HCT116 (cell line): ENCODE measurements at regions not wholly inside any gene's neighbourhood (a gene's known extent, or its start where the extent isn't known, plus 50 kb on each side); places are given as distances from the start of the nearest gene placed in this dataset.

Experiments
- ATAC-seq: fragments of 200-7000 bp; cut with Tn5 transposase; 2 replicates; pipeline ENCODE4 v1.9.1; 2020; ENCODE audit warnings: mild to moderate bottlenecking, moderate library complexity
- BruUV-seq: library from RNA; stranded (reverse); fragments of 400-500 nt; replicated peaks from 2 replicates; lab custom pipeline; 2021; lab: Mats Ljungman, UMichigan
- CTCF ChIA-PET: fragments of 300-600 bp; sonication (Branson Sonifier 250); formaldehyde crosslinking; loops from one replicate; lab custom pipeline; 2021; ENCODE audit warnings: antibody characterized with exemption; lab: Charles Lee
- POLR2A ChIA-PET: fragments of 300-600, 350-600 bp; sonication (Branson Sonifier 250); formaldehyde crosslinking; loops from one replicate; lab custom pipeline; 2021; ENCODE audit warnings: antibody characterized with exemption; lab: Charles Lee
- RAD21 ChIA-PET, 2 experiments: fragments of 300-600 bp; sonication (Branson Sonifier 250); formaldehyde crosslinking; loops; one replicate each; lab custom pipeline; 2023; ENCODE audit warnings: low total read pairs in 2 of 2; ENCODE audit not compliant: uncharacterized antibody in 2 of 2, unreplicated experiment in 2 of 2, low non-redundant PET in 1 of 2; lab: Charles Lee
- DNase-seq: peaks from one replicate; pipeline ENCODE4 v3.0.0-alpha.2; 2010; ENCODE audit warnings: low read depth, low spot score
- H2AFZ ChIP-seq: fragments of 200-600 bp; shearing (Covaris generic), sonication (generic); 2 replicates; pipeline ENCODE4 v1.6.1; 2017; ENCODE audit warnings: low read depth, mixed run types, mixed read lengths, antibody characterized with exemption, low read length; ENCODE audit not compliant: poor library complexity, severe bottlenecking
- H3K27ac ChIP-seq: 2 replicates; pipeline ENCODE4 v1.5.1; 2012; ENCODE audit warnings: low read depth, low read length
- H3K27me3 ChIP-seq: fragments of 200-600 bp; sonication (generic); 2 replicates; pipeline ENCODE4 v1.6.1; 2016; ENCODE audit warnings: mixed run types, low read length, mixed read lengths; ENCODE audit not compliant: insufficient read depth
- H3K36me3 ChIP-seq, 2 experiments: fragments of 200-500 bp in 1 of 2; fragments of 200-600 bp in 1 of 2; sonication (Bioruptor generic) in 1 of 2; sonication (generic) in 1 of 2; 2 replicates each; pipeline versions ENCODE4 v1.5.1 to v1.6.1; 2014 to 2016; ENCODE audit warnings: low read length in 2 of 2, inconsistent platforms in 1 of 2, mixed read lengths in 1 of 2, mixed run types in 1 of 2; ENCODE audit not compliant: insufficient read depth in 2 of 2, control insufficient read depth in 1 of 2
- H3K4me1 ChIP-seq, 2 experiments: fragments of 200-600 bp in 1 of 2; sonication (generic) in 1 of 2; 2 replicates each; pipeline versions ENCODE4 v1.5.1 to v1.6.1; 2012 to 2017; ENCODE audit warnings: low read length in 2 of 2, inconsistent platforms in 1 of 2, mild to moderate bottlenecking in 1 of 2, mixed read lengths in 1 of 2, mixed run types in 1 of 2, moderate library complexity in 1 of 2; ENCODE audit not compliant: insufficient read depth in 2 of 2, control insufficient read depth in 1 of 2
- H3K4me2 ChIP-seq: fragments of 200-600 bp; sonication (generic); 2 replicates; pipeline ENCODE4 v1.6.1; 2017; ENCODE audit warnings: mixed run types, low read length, mixed read lengths
- H3K4me3 ChIP-seq, 2 experiments: fragments of 200-600 bp in 1 of 2; sonication (generic) in 1 of 2; replicated peaks in 1 of 2; 2 replicates each; pipeline ENCODE4 v1.5.1; 2011 to 2016; ENCODE audit warnings: low read length in 2 of 2, control low read depth in 1 of 2, low read depth in 1 of 2, mild to moderate bottlenecking in 1 of 2, mixed read lengths in 1 of 2, mixed run types in 1 of 2
- H3K79me2 ChIP-seq: fragments of 200-600 bp; sonication (generic); 2 replicates; pipeline ENCODE4 v1.6.1; 2017; ENCODE audit warnings: mild to moderate bottlenecking, mixed run types, low read length, moderate library complexity, mixed read lengths; ENCODE audit not compliant: insufficient read depth
- H3K9ac ChIP-seq: fragments of 200-600 bp; sonication (generic); 2 replicates; pipeline ENCODE4 v1.6.1; 2016; ENCODE audit warnings: low read length, mixed read lengths
- H3K9me2 ChIP-seq: fragments of 200-600 bp; sonication (generic), shearing (Covaris generic); 2 replicates; pipeline ENCODE4 v1.6.1; 2017; ENCODE audit warnings: mixed run types, mild to moderate bottlenecking, moderate library complexity; ENCODE audit not compliant: insufficient read depth
- H3K9me3 ChIP-seq, 2 experiments: fragments of 200-500 bp in 1 of 2; fragments of 200-600 bp in 1 of 2; sonication (Bioruptor generic) in 1 of 2; sonication (generic) in 1 of 2; 2 replicates each; pipeline ENCODE4 v1.6.1; 2014 to 2017; ENCODE audit warnings: low read length in 2 of 2, mixed read lengths in 2 of 2, inconsistent platforms in 1 of 2, low read depth in 1 of 2, mild to moderate bottlenecking in 1 of 2, mixed run types in 1 of 2, moderate library complexity in 1 of 2; ENCODE audit not compliant: control insufficient read depth in 1 of 2, insufficient read depth in 1 of 2
- H4K20me1 ChIP-seq: fragments of 200-600 bp; sonication (generic), shearing (Covaris generic); 2 replicates; pipeline ENCODE4 v1.6.1; 2017; ENCODE audit warnings: mixed run types, mild to moderate bottlenecking, moderate library complexity; ENCODE audit not compliant: insufficient read depth
- ATF3 ChIP-seq: IDR thresholded peaks from 2 replicates; pipeline ENCODE4 v1.6.1; 2012
- CBX3 ChIP-seq: IDR thresholded peaks from 2 replicates; pipeline ENCODE4 v1.6.1; 2012; ENCODE audit warnings: low read depth
- CEBPB ChIP-seq: IDR thresholded peaks from 2 replicates; pipeline ENCODE4 v1.6.1; 2012; ENCODE audit warnings: low read depth
- EGR1 ChIP-seq: IDR thresholded peaks from 2 replicates; pipeline ENCODE4 v1.6.1; 2012; ENCODE audit warnings: low read depth
- EZH2 ChIP-seq: fragments of 200-600 bp; sonication (generic); IDR thresholded peaks from 2 replicates; pipeline ENCODE4 v1.6.1; 2017; ENCODE audit warnings: antibody characterized with exemption, mixed run types
- MAX ChIP-seq: IDR thresholded peaks from 2 replicates; pipeline ENCODE4 v1.6.1; 2012
- RAD21 ChIP-seq: IDR thresholded peaks from 2 replicates; pipeline ENCODE4 v1.6.1; 2012; ENCODE audit warnings: low read depth, mild to moderate bottlenecking
- SRF ChIP-seq: IDR thresholded peaks from 2 replicates; pipeline ENCODE4 v1.6.1; 2012; ENCODE audit warnings: low read depth
- YY1 ChIP-seq: IDR thresholded peaks from 2 replicates; pipeline ENCODE4 v1.6.1; 2011; ENCODE audit warnings: low read length, low read depth, moderate library complexity, mild to moderate bottlenecking; ENCODE audit not compliant: insufficient replicate concordance; ENCODE audit errors: extremely low read depth
- ZNF274 ChIP-seq: fragments of 200-500 bp; sonication (Bioruptor generic); IDR thresholded peaks from 2 replicates; pipeline ENCODE4 v1.6.1; 2014; ENCODE audit warnings: mild to moderate bottlenecking, low read depth, low read length, inconsistent platforms
- intact Hi-C: fragments of 100-400 bp; cut with micrococcal nuclease; formaldehyde crosslinking; loops from 2 replicates; pipeline ENCODE4 v1.10.0; 2022

- CTCF ChIA-PET, result no interaction called here
- BruUV-seq, result no TSS peak
- RAD21 ChIA-PET, result no interaction called here
These were observed 607.2 kb upstream of the KCND2 start for GRCh38 chr7:119665796-119666195.

GRCh38 chr7:119681336-119681735 lies 591.6 kb upstream of the KCND2 start:
- 0 out of 2 replicates have a peak, but pooled peaks cover 6% of the 10 kb centered on the region for H3K9me2 ChIP-seq
- ChIA-PET CTCF (no interaction called here), POLR2A (no interaction called here), RAD21 (no interaction called here)
- H3K27me3 ChIP-seq, result no peaks in the 10 kb centered on the region
- intact Hi-C loops, result no loop called here
- no peak overlapping the region for H3K4me3 ChIP-seq
- no peaks in the 10 kb centered on the region for H3K36me3 ChIP-seq
- no peak overlapping the region for H3K4me2 ChIP-seq
- H3K79me2 ChIP-seq, result no peaks in the 10 kb centered on the region
- DNase-seq, result no peak
- no peaks in the 10 kb centered on the region for H3K4me1 ChIP-seq
- no peak for ATAC-seq
- no peak overlapping the region for H2AFZ ChIP-seq
- no peak overlapping the region for H3K27ac ChIP-seq
- H4K20me1 ChIP-seq, result no peaks in the 10 kb centered on the region
- H3K9me3 ChIP-seq, result no peaks in the 10 kb centered on the region
- no TSS peak for BruUV-seq
- no peak for TF ChIP-seq MAX
- no peak for TF ChIP-seq CEBPB
- TF ChIP-seq ATF3, result no peak
- no peak for TF ChIP-seq YY1
- no peak for TF ChIP-seq RAD21
- H3K9ac ChIP-seq, result no peak overlapping the region

More at GRCh38 chr7:119665796-119666195, 607.2 kb upstream of the KCND2 start:
- 0 out of 2 replicates have a peak, but pooled peaks cover 5% of the 10 kb centered on the region for H3K9me2 ChIP-seq
- H3K4me1 ChIP-seq, result peaks cover 0 to 6% of the 10 kb centered on the region in 2 experiments; a peak in 1 of 4 replicates
- DNase-seq (no peak), ATAC-seq (no peak)
- H3K27me3 ChIP-seq, result no peaks in the 10 kb centered on the region
- POLR2A ChIA-PET, result no interaction called here
- H3K27ac ChIP-seq, result no peak overlapping the region
- H3K4me2 ChIP-seq, result no peak overlapping the region
- no peaks in the 10 kb centered on the region for H3K79me2 ChIP-seq
- H3K4me3 ChIP-seq, result no peak overlapping the region
- no peak overlapping the region for H3K9ac ChIP-seq
- no peaks in the 10 kb centered on the region for H4K20me1 ChIP-seq
- no peaks in the 10 kb centered on the region for H3K9me3 ChIP-seq
- no peak overlapping the region for H2AFZ ChIP-seq
- intact Hi-C loops, result no loop called here
- TF ChIP-seq EGR1 (no peak), YY1 (no peak), SRF (no peak), ZNF274 (no peak), CBX3 (no peak), EZH2 (no peak)
- H3K36me3 ChIP-seq, result no peaks in the 10 kb centered on the region
